K562 (cell line): ENCODE measurements at regions not wholly inside any gene's neighbourhood (a gene's known extent, or its start where the extent isn't known, plus 50 kb on each side); places are given as distances from the start of the nearest gene placed in this dataset.

Source experiments
- CCNT2 ChIP-seq: IDR thresholded peaks from 2 replicates; pipeline ENCODE4 v1.6.1; 2011; ENCODE audit warnings: borderline replicate concordance, low read depth, mild to moderate bottlenecking, moderate library complexity, mixed read lengths, low read length; ENCODE audit not compliant: insufficient read length; ENCODE audit errors: extremely low read depth
- TF ChIP-seq, protein P1 (sequence below), 2 experiments: fragments of 450-650 bp; IDR thresholded peaks; 2 replicates each; pipeline ENCODE4 v1.6.1; 2016; ENCODE audit warnings: mild to moderate bottlenecking in 2 of 2, borderline replicate concordance in 1 of 2, low read depth in 1 of 2, moderate library complexity in 1 of 2

DNA sequence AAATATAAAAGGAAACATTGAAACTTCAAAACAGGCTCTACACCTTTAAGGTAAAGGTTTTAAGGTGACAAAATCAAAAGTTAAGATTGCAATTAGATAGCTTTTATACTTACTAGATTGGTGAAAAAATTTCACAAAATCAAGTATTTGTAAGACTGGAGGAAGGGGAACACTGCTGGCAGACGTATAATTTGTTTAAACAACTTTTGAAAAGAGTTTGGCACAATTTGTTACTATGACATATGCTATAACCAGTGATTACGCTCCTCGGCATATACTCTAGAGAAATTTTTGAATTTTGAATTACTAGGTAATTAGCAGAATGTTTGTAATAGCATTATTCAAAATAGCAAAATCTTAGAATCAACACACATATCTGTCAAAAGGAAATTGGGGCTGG, 425.0 kb downstream of the LRRIQ3 start (continued):
- TF ChIP-seq, protein P1, sequence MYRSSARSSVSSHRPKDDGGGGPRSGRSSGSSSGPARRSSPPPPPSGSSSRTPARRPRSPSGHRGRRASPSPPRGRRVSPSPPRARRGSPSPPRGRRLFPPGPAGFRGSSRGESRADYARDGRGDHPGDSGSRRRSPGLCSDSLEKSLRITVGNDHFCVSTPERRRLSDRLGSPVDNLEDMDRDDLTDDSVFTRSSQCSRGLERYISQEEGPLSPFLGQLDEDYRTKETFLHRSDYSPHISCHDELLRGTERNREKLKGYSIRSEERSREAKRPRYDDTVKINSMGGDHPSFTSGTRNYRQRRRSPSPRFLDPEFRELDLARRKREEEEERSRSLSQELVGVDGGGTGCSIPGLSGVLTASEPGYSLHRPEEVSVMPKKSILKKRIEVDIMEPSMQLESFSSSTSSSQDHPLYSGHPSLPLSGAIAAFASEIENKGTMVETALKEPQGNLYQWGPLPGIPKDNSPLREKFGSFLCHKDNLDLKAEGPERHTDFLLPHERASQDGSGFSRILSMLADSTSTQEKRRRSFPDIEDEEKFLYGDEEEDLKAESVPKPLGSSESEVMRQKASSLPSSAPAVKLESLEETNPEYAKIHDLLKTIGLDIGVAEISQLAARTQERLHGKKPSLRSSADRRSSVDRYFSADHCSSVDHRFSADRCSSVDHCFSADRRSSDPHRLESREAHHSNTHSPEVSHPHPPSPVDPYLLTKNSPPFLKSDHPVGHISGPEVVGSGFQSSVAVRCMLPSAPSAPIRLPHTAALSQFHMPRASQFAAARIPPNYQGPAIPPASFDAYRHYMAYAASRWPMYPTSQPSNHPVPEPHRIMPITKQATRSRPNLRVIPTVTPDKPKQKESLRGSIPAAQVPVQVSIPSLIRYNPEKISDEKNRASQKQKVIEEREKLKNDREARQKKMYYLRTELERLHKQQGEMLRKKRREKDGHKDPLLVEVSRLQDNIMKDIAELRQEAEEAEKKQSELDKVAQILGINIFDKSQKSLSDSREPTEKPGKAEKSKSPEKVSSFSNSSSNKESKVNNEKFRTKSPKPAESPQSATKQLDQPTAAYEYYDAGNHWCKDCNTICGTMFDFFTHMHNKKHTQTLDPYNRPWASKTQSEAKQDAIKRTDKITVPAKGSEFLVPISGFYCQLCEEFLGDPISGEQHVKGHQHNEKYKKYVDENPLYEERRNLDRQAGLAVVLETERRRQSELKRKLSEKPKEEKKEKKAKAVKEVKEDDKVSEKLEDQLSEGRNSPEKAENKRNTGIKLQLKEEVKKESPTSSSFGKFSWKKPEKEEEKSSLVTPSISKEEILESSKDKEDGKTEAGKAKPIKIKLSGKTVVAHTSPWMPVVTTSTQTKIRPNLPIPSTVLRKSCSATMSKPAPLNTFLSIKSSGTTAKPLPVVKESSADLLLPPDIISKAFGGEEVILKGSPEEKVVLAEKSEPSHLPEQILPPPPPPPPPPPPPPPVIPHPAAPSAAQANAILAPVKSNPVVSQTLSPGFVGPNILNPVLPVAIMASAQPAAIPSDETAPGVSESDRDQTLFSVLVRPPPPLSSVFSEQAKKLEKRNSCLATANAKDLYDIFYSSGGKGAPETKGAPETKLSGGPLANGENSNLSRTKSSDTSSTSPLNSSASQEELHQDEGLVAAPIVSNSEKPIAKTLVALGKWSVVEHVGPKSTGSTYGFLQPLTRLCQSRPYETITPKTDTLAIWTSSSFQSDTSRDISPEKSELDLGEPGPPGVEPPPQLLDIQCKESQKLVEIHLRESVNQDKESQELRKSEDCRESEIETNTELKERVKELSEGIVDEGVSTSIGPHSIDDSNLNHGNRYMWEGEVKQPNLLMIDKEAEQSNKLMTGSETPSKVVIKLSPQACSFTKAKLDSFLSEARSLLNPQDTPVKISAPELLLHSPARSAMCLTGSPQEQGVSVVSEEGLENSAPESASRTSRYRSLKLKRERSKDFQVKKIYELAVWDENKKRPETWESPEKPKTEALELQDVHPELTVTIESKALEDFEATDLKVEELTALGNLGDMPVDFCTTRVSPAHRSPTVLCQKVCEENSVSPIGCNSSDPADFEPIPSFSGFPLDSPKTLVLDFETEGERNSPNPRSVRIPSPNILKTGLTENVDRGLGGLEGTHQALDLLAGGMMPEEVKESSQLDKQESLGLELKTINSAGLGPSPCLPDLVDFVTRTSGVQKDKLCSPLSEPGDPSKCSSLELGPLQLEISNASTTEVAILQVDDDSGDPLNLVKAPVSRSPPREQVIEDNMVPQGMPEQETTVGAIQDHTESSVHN (IDR thresholded peaks at IDR 0.05; ENCODE audit: borderline replicate concordance in 1 of 2, low read depth in 1 of 2) = no peak
- no peak for TF ChIP-seq CCNT2
- TF ChIP-seq, all 486 proteins: peak for 0
